HUDEP-2 (cell line): ENCODE measurements at regions not wholly inside any gene's neighbourhood (a gene's known extent, or its start where the extent isn't known, plus 50 kb on each side); places are given as distances from the start of the nearest gene placed in this dataset.
"Not testable (repeated sequence)": the region's sequence is repeated elsewhere in the genome, so short reads cannot be mapped to it uniquely, and the experiment has no call there.

Experiments
- DNase-seq, 76 experiments: peaks; one replicate each; lab custom pipeline; 2025; ENCODE audit not compliant: unreplicated experiment in 76 of 76; lab: John Stamatoyannopoulos, UW

GRCh38 chr4:141849778-141850177 is 213.4 kb downstream of the IL15 start:
- DNase-seq = no peak

GRCh38 chr4:141851246-141851891 is 215.0 kb downstream of the IL15 start:
- no peak for DNase-seq

- DNase-seq = no peak
Measured at GRCh38 chr4:141853091-141853764, 216.8 kb downstream of the IL15 start.

- DNase-seq = no peak
Measured at GRCh38 chr4:141858437-141858836, 222.1 kb downstream of the IL15 start.

GRCh38 chr4:141860974-141861373 is 224.6 kb downstream of the IL15 start:
- peak in 2 of 76 experiments; percentile 2 for DNase-seq

GRCh38 chr4:141870152-141870551 is 233.8 kb downstream of the IL15 start:
- DNase-seq = no peak

GRCh38 chr4:141871086-141871770 is 234.8 kb downstream of the IL15 start:
- DNase-seq = no peak

- not testable (repeated sequence) for DNase-seq
Measured at GRCh38 chr4:141882650-141883049, 246.3 kb downstream of the IL15 start.

- DNase-seq = no peak
Measured at GRCh38 chr4:141884070-141884469, 247.7 kb downstream of the IL15 start.

- DNase-seq = no peak
Measured at GRCh38 chr4:141885112-141885511, 248.7 kb downstream of the IL15 start.

- peak in 30 of 76 experiments; percentile 0 to 62 (median 22) for DNase-seq
Measured at GRCh38 chr4:141890279-141890678, 253.9 kb downstream of the IL15 start.

GRCh38 chr4:141891260-141892120 is 255.1 kb downstream of the IL15 start:
- DNase-seq = no peak

GRCh38 chr4:141896687-141897086 is 260.3 kb downstream of the IL15 start:
- no peak for DNase-seq

- DNase-seq = peak in 1 of 76 experiments; percentile 21
Measured at GRCh38 chr4:141898346-141898745, 262.0 kb downstream of the IL15 start.

GRCh38 chr4:141899103-141899502 is 262.7 kb downstream of the IL15 start:
- DNase-seq = no peak

GRCh38 chr4:141899541-141899940 is 263.2 kb downstream of the IL15 start:
- no peak for DNase-seq

- DNase-seq = no peak
Measured at GRCh38 chr4:141900856-141901255, 264.5 kb downstream of the IL15 start.

GRCh38 chr4:141905751-141906150 is 269.4 kb downstream of the IL15 start:
- DNase-seq = no peak

- no peak for DNase-seq
Measured at GRCh38 chr4:141909541-141909940, 273.2 kb downstream of the IL15 start.

- DNase-seq = peak in 74 of 76 experiments; percentile 6 to 96 (median 78)
Measured at GRCh38 chr4:141912831-141913230, 276.4 kb downstream of the IL15 start.

- peak in 3 of 76 experiments; percentile 16 to 25 (median 19) for DNase-seq
Measured at GRCh38 chr4:141913928-141914327, 277.5 kb downstream of the IL15 start.
